NOMO-1 treated with dmso at 0.1 percent for 144 hours (cell line): ENCODE measurements at regions not wholly inside any gene's neighbourhood (a gene's known extent, or its start where the extent isn't known, plus 50 kb on each side); places are given as distances from the start of the nearest gene placed in this dataset.

Experiments
- DNase-seq: peaks from one replicate; lab custom pipeline; 2025; ENCODE audit not compliant: unreplicated experiment; lab: John Stamatoyannopoulos, UW

- DNase-seq = no peak
Measured at GRCh38 chr1:115425442-115425841, 87.4 kb upstream of the NGF start.

DNA sequence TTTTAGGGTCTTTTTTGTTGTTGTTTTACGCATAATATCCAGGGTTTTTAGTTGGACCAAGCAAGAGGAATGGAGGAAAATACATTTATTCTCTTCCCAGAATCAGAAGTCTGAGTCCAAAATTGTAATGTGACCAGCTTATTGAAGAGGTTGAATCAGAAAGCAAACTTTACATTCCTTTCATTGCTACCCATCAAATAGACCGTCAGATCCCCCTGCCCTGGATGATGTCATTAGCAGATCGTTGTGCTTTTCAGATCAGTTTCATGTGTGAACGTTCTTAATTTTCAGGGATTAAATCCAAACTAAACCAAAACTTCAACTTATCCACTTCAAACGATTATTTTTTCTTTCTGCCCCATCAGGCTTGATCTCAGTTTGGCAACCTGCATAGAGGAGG lies 85.7 kb upstream of the NGF start:
- no peak for DNase-seq

DNA sequence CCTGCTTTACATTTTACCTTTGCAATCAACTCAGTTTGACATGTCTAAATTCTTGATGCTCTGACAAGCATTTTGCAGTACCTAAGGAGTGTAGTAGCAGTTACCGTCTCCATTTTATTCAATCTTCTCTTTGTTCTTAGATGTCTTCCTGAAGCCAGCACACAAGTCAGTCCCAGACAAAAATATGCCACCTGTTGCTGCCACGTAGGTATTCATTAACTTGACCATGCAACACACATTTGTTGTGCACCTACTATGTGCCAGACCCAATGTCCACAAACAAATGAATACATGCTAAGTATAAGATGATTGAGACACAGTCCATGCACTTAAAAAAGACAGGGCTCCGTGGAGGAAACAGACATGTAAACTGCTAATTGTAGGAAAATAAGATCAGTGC lies 81.5 kb upstream of the NGF start:
- DNase-seq = no peak

GRCh38 chr1:115413621-115414020 lies 75.6 kb upstream of the NGF start:
- DNase-seq = no peak

DNA sequence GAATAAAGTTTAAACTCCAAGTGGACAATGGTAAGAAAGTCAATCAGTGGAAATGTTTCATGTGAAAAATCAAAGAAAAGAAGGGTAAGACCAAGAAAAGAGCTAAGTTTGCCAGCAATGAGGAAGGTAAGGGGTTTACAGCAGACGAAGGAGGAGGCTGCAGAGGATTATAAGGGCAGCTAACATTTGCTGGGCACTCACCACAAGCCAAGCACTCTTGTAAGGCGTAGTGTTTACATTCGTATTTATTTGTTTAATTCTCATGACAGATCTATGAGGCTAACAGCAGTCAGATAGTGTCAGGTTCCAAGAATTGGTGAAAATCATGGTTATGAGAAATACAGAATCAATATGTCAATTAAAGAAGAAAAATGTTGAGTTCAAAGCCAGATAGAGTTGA lies 75.2 kb upstream of the NGF start:
- DNase-seq = no peak

DNA sequence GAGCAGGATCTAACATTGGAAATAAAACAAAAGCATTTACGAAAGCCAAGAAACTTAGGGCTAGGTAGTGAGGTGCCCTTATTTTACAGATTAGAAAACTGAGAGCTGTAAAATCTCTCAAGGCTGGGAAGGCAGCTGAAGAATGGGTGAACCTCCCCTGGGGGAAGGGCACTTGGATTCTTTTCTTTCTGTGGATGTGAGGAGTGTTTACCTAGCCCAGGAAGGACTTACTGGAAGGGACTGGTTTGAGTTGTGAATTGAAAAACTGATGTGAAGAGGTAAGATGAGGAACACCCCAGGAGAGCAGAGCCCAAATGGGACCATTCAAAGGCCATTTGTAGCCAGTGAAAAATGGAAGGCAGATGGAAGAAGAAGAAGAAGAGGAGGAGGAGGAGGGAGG lies 74.7 kb upstream of the NGF start:
- no peak for DNase-seq

DNA sequence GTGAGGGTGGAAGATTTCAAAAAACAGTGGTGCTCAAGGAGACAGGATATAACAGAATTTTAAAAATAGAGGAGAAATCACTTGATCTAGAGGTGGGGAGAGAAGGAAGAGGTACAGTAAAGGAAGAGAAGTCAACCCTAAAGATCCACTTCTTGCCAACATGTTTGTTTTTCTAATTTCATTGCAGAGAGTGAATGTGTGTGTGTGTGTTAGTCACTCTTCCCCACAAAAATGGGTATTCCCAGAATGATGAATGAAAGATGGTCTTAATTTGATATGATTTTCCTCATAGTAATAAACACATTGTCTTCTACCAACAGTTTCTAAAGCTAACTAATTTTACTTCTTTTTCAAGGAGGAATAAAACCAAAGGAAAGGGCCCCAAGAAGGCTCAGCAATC lies 74.2 kb upstream of the NGF start:
- DNase-seq = no peak

- DNase-seq = no peak
Measured at GRCh38 chr1:115411371-115412063, 73.5 kb upstream of the NGF start.

DNA sequence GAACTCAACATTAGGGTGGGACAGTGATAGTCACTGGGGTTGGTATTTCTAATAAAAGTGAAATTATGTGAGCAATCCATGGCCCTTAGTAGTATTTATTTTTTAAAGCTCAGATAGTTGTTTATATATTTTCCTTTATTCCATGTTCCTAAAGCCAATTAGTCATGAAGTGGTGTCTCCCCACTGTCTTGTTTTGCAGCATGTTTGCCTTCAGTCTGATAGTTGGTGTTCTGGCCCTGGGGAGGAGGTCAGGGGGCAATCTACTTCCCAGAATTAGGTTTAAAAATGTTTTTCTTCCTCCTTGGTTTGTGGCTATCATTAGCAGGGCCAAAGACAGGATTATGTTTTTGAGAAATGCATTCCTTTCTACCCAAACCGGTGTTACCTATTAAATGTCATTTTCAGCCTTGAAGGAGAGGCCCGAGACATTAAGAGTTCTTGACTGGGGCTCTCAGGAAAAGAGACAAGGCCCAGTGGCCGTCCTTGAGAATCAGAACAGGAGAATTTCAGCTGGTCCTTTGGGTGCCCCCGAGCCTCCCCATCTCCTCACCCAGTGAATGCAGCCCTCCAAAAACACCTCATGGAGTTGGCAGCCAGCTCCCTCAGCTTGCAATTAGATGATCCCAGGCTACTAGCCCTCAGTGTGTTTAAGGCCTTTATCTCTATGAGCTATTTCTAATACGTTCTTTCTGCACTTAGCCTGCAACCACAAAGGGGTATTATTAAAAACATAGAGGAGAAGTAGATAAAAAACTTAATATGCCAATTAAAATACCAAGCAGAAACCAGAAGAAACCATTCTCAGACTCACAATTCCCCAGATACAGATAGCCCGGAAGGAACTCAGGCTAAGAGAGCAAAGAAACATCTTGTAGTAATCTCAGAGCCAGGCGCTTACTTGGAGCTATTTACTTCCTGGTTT lies 71.3 kb upstream of the NGF start:
- DNase-seq = no peak

DNA sequence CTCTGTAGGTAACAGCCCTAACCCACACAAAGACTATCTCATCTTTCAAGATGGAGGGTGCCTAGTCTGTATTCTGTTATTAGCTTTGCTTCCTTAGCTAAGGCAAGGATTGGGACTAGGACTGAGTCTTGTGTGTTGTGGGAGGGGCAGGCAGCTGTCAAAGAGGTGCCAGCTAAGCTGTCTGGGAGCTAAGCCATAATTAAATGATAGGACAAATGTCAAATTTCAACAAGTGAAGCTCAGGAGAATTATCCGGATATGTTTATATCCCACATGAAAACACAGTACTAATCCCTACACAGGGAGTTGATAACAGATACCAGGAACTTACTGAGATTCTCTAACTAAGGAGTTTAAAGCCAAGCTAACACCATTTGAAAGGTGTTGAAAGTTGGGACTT lies 70.5 kb upstream of the NGF start:
- no peak for DNase-seq

DNA sequence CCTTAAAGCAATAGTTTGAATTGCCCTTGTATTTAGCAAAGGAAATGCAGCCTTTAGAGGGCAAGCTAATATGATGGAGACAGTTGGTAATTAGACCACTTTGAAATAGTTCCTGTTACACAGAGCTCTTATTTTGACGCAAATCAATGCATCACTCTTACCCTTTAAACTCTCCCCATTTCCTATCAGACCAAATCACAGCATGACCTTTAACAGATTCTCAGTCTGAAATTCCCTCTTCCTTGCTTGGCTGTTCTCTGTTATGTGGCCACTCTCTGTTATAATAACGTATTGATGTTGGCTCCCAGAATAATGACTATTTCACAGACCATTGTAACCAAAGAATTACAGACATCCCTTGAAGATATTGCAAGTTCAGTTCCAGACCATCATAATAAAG lies 66.9 kb upstream of the NGF start:
- DNase-seq = no peak

- DNase-seq = no peak
Measured at GRCh38 chr1:115402753-115403184, 64.7 kb upstream of the NGF start.

DNA sequence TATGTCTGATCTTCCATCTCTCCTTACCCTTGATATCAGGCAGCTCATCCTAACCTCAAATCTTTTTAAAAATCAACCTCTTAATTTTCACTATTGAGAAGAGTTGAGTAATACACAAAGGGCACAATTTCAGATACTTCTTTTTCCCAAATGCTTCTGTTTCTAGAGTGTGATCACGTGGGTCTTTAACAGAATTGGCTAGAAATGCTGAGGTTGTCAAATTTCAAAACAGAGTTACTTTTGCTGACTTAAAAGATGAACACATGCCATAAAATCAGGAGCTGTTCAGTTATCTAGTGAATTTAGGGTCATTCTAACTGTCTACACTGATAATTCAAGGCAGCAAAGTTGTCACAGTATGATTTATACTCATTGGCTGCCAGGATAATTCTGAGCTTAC lies 63.6 kb upstream of the NGF start:
- no peak for DNase-seq

DNA sequence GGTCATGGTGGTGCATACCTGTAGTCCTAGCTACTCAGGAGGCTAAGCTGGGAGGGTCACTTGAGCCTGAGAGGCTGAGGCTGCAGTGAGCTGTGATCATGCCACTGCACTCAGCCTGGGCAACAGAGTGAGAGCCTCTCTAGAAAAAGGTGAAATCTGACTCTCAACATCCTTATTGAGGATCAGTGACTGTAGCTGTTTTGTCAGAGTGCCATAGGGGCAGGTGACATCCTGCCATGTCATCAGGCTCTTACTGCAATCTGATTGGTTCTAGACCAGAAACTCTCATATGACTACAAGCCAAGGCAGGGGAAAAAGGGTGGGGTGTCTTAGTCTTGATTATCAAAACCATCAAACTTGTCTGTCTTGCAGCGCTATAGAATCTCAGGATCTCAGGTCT lies 62.8 kb upstream of the NGF start:
- DNase-seq = no peak

- no peak for DNase-seq
Measured at GRCh38 chr1:115400426-115400825, 62.4 kb upstream of the NGF start.

DNA sequence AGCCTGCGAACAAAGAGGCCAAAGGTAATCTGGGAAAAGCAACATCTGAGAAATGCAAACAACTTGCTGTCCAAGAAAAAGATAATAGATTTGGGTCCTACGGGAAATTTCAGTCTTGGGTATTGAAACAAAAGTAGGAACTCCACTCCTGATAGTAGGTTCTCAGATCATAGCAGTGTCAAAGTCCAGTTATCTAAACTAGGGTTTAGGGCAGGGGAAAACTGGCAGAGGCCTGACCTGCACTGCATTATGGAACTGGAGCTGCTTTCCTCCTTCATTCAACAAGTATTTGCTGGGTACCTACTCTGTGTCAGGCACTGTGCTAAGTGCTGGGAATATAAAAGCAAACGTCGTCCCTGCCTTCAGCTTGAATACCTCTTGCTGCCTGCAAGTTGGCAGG lies 60.7 kb upstream of the NGF start:
- no peak for DNase-seq
